ENCODE measurements at regions not wholly inside any gene's neighbourhood (a gene's known extent, or its start where the extent isn't known, plus 50 kb on each side); places are given as distances from the start of the nearest gene placed in this dataset.

GRCh38 chr7:46369933-46370654, 449.0 kb upstream of the IGFBP3 start:
- no peak overlapping the region for H3K4me3 ChIP-seq
- DNase-seq (ENCODE audit: extremely low spot score in 2 of 2), result no peak
- H3K27me3 ChIP-seq, result no peaks in the 10 kb centered on the region
- peaks cover 6% of the 10 kb centered on the region for H3K4me1 ChIP-seq
- no peak for TF ChIP-seq CTCF (IDR thresholded peaks at IDR 0.05)
- TF ChIP-seq POLR2AphosphoS5 (IDR thresholded peaks at IDR 0.05; ENCODE audit: insufficient read depth in 1 of 2, low read depth in 1 of 2), result no peak
- no peak for TF ChIP-seq POLR2A (IDR thresholded peaks at IDR 0.05)
- H3K36me3 ChIP-seq, result no peaks in the 10 kb centered on the region
- intact Hi-C loops (cut with DNase I), result no loop called here
- no peaks in the 10 kb centered on the region for H3K9me3 ChIP-seq
- no peak overlapping the region for H3K27ac ChIP-seq

GRCh38 chr7:46368871-46369270, 447.8 kb upstream of the IGFBP3 start:
- intact Hi-C loops (cut with DNase I), result no loop called here
- no peaks in the 10 kb centered on the region for H3K27me3 ChIP-seq
- H3K36me3 ChIP-seq, result no peaks in the 10 kb centered on the region
- TF ChIP-seq POLR2A (IDR thresholded peaks at IDR 0.05) (no peak), POLR2AphosphoS5 (IDR thresholded peaks at IDR 0.05; ENCODE audit: insufficient read depth in 1 of 2, low read depth in 1 of 2) (no peak), CTCF (IDR thresholded peaks at IDR 0.05) (no peak)
- no peak overlapping the region for H3K27ac ChIP-seq
- no peak for DNase-seq (ENCODE audit: extremely low spot score in 2 of 2)
- H3K4me1 ChIP-seq, result peaks cover 6% of the 10 kb centered on the region
- no peak overlapping the region for H3K4me3 ChIP-seq
- H3K9me3 ChIP-seq, result no peaks in the 10 kb centered on the region

- intact Hi-C loops (cut with DNase I), result no loop called here
- Histone ChIP-seq H3K9me3 (no peaks in the 10 kb centered on the region), H3K4me1 (peaks cover 6% of the 10 kb centered on the region), H3K27ac (no peak overlapping the region), H3K27me3 (no peaks in the 10 kb centered on the region), H3K4me3 (no peak overlapping the region), H3K36me3 (no peaks in the 10 kb centered on the region)
- DNase-seq (ENCODE audit: extremely low spot score in 2 of 2), result no peak
- TF ChIP-seq CTCF (IDR thresholded peaks at IDR 0.05) (no peak), POLR2AphosphoS5 (IDR thresholded peaks at IDR 0.05; ENCODE audit: insufficient read depth in 1 of 2, low read depth in 1 of 2) (no peak), POLR2A (IDR thresholded peaks at IDR 0.05) (no peak)
Measured at GRCh38 chr7:46366526-46366925, 445.5 kb upstream of the IGFBP3 start.

GRCh38 chr7:46363688-46364087, 442.6 kb upstream of the IGFBP3 start:
- TF ChIP-seq CTCF (IDR thresholded peaks at IDR 0.05), result no peak
- no peak for TF ChIP-seq POLR2AphosphoS5 (IDR thresholded peaks at IDR 0.05; ENCODE audit: insufficient read depth in 1 of 2, low read depth in 1 of 2)
- no peaks in the 10 kb centered on the region for H3K9me3 ChIP-seq
- intact Hi-C loops (cut with DNase I), result no loop called here

GRCh38 chr7:46360811-46361210, 439.7 kb upstream of the IGFBP3 start:
- Histone ChIP-seq H3K4me3 (no peak overlapping the region), H3K27ac (no peak overlapping the region), H3K9me3 (no peaks in the 10 kb centered on the region), H3K36me3 (no peaks in the 10 kb centered on the region), H3K4me1 (no peaks in the 10 kb centered on the region), H3K27me3 (no peaks in the 10 kb centered on the region)
- TF ChIP-seq POLR2A (IDR thresholded peaks at IDR 0.05), result no peak
- no peak for TF ChIP-seq POLR2AphosphoS5 (IDR thresholded peaks at IDR 0.05; ENCODE audit: insufficient read depth in 1 of 2, low read depth in 1 of 2)
- no peak for TF ChIP-seq CTCF (IDR thresholded peaks at IDR 0.05)
- no peak for DNase-seq (ENCODE audit: extremely low spot score in 2 of 2)
- intact Hi-C loops (cut with DNase I), result no loop called here

More at GRCh38 chr7:46363688-46364087, 442.6 kb upstream of the IGFBP3 start:
- Histone ChIP-seq H3K27ac (no peak overlapping the region), H3K4me3 (no peak overlapping the region), H3K4me1 (peaks cover 4% of the 10 kb centered on the region), H3K27me3 (no peaks in the 10 kb centered on the region), H3K36me3 (no peaks in the 10 kb centered on the region)
- no peak for DNase-seq (ENCODE audit: extremely low spot score in 2 of 2)
